K562 (cell line): ENCODE measurements at regions not wholly inside any gene's neighbourhood (a gene's known extent, or its start where the extent isn't known, plus 50 kb on each side); places are given as distances from the start of the nearest gene placed in this dataset.

Experiments
- ATAC-seq: fragments of 200-7000 bp; cut with Tn5 transposase; 3 replicates; pipeline ENCODE4 v1.9.1; 2020; ENCODE audit warnings: moderate library complexity
- BruUV-seq: library from RNA; stranded (reverse); fragments of 400-500 nt; replicated peaks from 2 replicates; lab custom pipeline; 2021; lab: Mats Ljungman, UMichigan
- CTCF ChIA-PET: fragments of 300-600 bp; formaldehyde crosslinking; extraction: SDS; loops from one replicate; lab custom pipeline; 2021; ENCODE audit warnings: low intra/inter-chr PET ratio; lab: Yijun Ruan, JAX
- POLR2A ChIA-PET: fragments of 300-600, 350-650 bp; sonication (Branson Sonifier 250); formaldehyde crosslinking; extraction: SDS; loops from one replicate; lab custom pipeline; 2021; ENCODE audit warnings: antibody characterized with exemption, inconsistent platforms; lab: Yijun Ruan, JAX
- DNase-seq, 4 experiments: peaks; one replicate each; pipeline versions ENCODE4 v3.0.0 to v3.0.0-alpha.2; 2011 to 2018; ENCODE audit warnings: low spot score in 3 of 4, mixed read lengths in 3 of 4; ENCODE audit errors: extremely low read depth in 1 of 4
- FAIRE-seq: peaks from 2 replicates; lab custom pipeline; 2011; peaks lifted over from hg19 to GRCh38; lab: Jason Lieb, UNC
- H2AFZ ChIP-seq: 2 replicates; pipeline ENCODE4 v1.6.0; 2011; ENCODE audit warnings: low read depth, low read length, control low read depth, inconsistent platforms
- H3K27ac ChIP-seq: fragments of 200-600 bp; 3 replicates; pipeline ENCODE4 v1.8.0; 2011; ENCODE audit warnings: low read depth, mild to moderate bottlenecking, control low read depth, inconsistent platforms, low read length, moderate library complexity, mixed read lengths; ENCODE audit errors: extremely low read depth
- H3K27me3 ChIP-seq, 2 experiments: fragments of 300-600 bp in 1 of 2; 2 replicates in 1 of 2; 3 replicates in 1 of 2; pipeline versions ENCODE4 v1.6.0 to v1.8.0; 2011; ENCODE audit warnings: inconsistent platforms in 2 of 2, low read length in 2 of 2, mild to moderate bottlenecking in 1 of 2, mixed read lengths in 1 of 2, moderate library complexity in 1 of 2; ENCODE audit not compliant: control insufficient read depth in 2 of 2, insufficient read depth in 2 of 2
- H3K36me3 ChIP-seq: fragments of 300-600 bp; 3 replicates; pipeline ENCODE4 v1.8.0; 2011; ENCODE audit warnings: mild to moderate bottlenecking, low read length, inconsistent platforms; ENCODE audit not compliant: control insufficient read depth, insufficient read depth
- H3K4me1 ChIP-seq, 2 experiments: fragments of 200-600 bp in 1 of 2; replicated peaks in 1 of 2; 2 replicates in 1 of 2; 3 replicates in 1 of 2; pipeline versions ENCODE4 v1.5.1 to v1.8.0; 2011; ENCODE audit warnings: inconsistent platforms in 2 of 2, low read length in 2 of 2, mild to moderate bottlenecking in 1 of 2, mixed read lengths in 1 of 2, moderate library complexity in 1 of 2; ENCODE audit not compliant: control insufficient read depth in 2 of 2, insufficient read depth in 2 of 2
- H3K4me2 ChIP-seq: 2 replicates; pipeline ENCODE4 v1.6.1; 2011; ENCODE audit warnings: low read length, control low read depth, inconsistent platforms, mixed read lengths; ENCODE audit not compliant: insufficient read depth
- H3K4me3 ChIP-seq: fragments of 200-600 bp; sonication (generic), shearing (Covaris generic); 2 replicates; pipeline ENCODE4 v1.5.1; 2016; ENCODE audit warnings: control low read depth, inconsistent platforms
- H3K79me2 ChIP-seq: fragments of 200-600 bp; 3 replicates; pipeline ENCODE4 v1.8.0; 2011; ENCODE audit warnings: low read length, inconsistent platforms; ENCODE audit not compliant: control insufficient read depth, insufficient read depth
- H3K9ac ChIP-seq, 2 experiments: 2 replicates each; pipeline versions ENCODE4 v1.6.0 to v1.6.1; 2011; ENCODE audit warnings: low read depth in 2 of 2, low read length in 2 of 2, control low read depth in 1 of 2, inconsistent platforms in 1 of 2, mild to moderate bottlenecking in 1 of 2, mixed read lengths in 1 of 2; ENCODE audit not compliant: insufficient read depth in 1 of 2
- H3K9me1 ChIP-seq: one replicate; pipeline ENCODE4 v1.6.0; 2011; ENCODE audit warnings: inconsistent platforms, mild to moderate bottlenecking, low read length, moderate library complexity; ENCODE audit not compliant: control insufficient read depth, insufficient read depth
- H3K9me3 ChIP-seq: replicated peaks from 2 replicates; pipeline ENCODE4 v1.5.1; 2011; ENCODE audit warnings: low read depth, low read length, inconsistent platforms; ENCODE audit not compliant: control insufficient read depth, insufficient read depth
- H4K20me1 ChIP-seq: replicated peaks from 2 replicates; pipeline ENCODE4 v1.6.1; 2011; ENCODE audit warnings: low read length, inconsistent platforms, mixed read lengths; ENCODE audit not compliant: control insufficient read depth, insufficient read depth
- CEBPB ChIP-seq: fragments of 450-650 bp; IDR thresholded peaks from 2 replicates; pipeline ENCODE4 v1.6.1; 2016; ENCODE audit warnings: missing genetic modification characterization, missing compliant biosample characterization
- CXXC5 ChIP-seq: fragments of 250-450 bp; sonication (Bioruptor Pico); IDR thresholded peaks from 2 replicates; pipeline ENCODE4 v1.8.0; 2022; ENCODE audit warnings: inconsistent platforms, mild to moderate bottlenecking, moderate library complexity
- DDX20 ChIP-seq: fragments of 450-650 bp; IDR thresholded peaks from 2 replicates; pipeline ENCODE4 v1.6.1; 2016; ENCODE audit warnings: missing genetic modification characterization, low read depth, mild to moderate bottlenecking, missing compliant biosample characterization, moderate library complexity
- FOXA3 ChIP-seq, 2 experiments: fragments of 450-650 bp in 1 of 2; sonication (generic) in 1 of 2; formaldehyde crosslinking; IDR thresholded peaks in 1 of 2; conservative IDR thresholded peaks in 1 of 2; 2 replicates each; pipeline versions ENCODE4 v1.4.0 to v1.8.0; 2020 to 2022; ENCODE audit warnings: mild to moderate bottlenecking in 2 of 2, missing genetic modification reagents in 1 of 2
- FOXM1 ChIP-seq, 2 experiments: fragments of 450-650 bp in 1 of 2; sonication (generic) in 1 of 2; formaldehyde crosslinking in 1 of 2; IDR thresholded peaks; 2 replicates each; pipeline versions ENCODE4 v1.6.1 to v1.9.0; 2017 to 2022; ENCODE audit warnings: low read depth in 2 of 2, mild to moderate bottlenecking in 2 of 2, missing genetic modification reagents in 1 of 2, moderate library complexity in 1 of 2
- NCOA6 ChIP-seq: fragments of 450-650 bp; IDR thresholded peaks from 2 replicates; pipeline ENCODE4 v1.6.1; 2017; ENCODE audit warnings: mild to moderate bottlenecking
- SMAD4 ChIP-seq: fragments of 250-450 bp; sonication (Bioruptor Pico); conservative IDR thresholded peaks from 2 replicates; pipeline ENCODE4 v1.8.0; 2021; ENCODE audit warnings: inconsistent platforms, mild to moderate bottlenecking, moderate library complexity
- ZBTB17 ChIP-seq: fragments of 450-650 bp; formaldehyde crosslinking; IDR thresholded peaks from 2 replicates; pipeline ENCODE4 v1.4.0; 2020; ENCODE audit warnings: mild to moderate bottlenecking
- ZNF589 ChIP-seq: fragments of 200-800 bp; sonication (Bioruptor generic); IDR thresholded peaks from 2 replicates; pipeline ENCODE4 v1.6.1; 2016; ENCODE audit warnings: low read depth, missing genetic modification characterization, missing compliant biosample characterization
- WGBS: fragments of 100-300 bp; shearing (Covaris generic); methylation state at CpG from one replicate; pipeline ENCODE4 v1.1.6; 2016; ENCODE audit warnings: low coverage, mixed read lengths; ENCODE audit not compliant: insufficient coverage; ENCODE audit errors: missing lambda C conversion rate; 5-methylcytosine and 5-hydroxymethylcytosine counted together
- in situ Hi-C: fragments of 300-500 bp; cut with MboI; formaldehyde crosslinking; loops from 4 replicates; pipeline ENCODE4 v1.15.0; 2018; ENCODE audit warnings: inconsistent platforms, mixed read lengths
- intact Hi-C: fragments of 100-400 bp; cut with micrococcal nuclease; formaldehyde crosslinking; loops from 2 replicates; pipeline ENCODE4 v1.14.2; 2022
- TF ChIP-seq, protein P1 (sequence below): sonication (generic); formaldehyde crosslinking; IDR thresholded peaks from 2 replicates; pipeline ENCODE4 v1.8.0; 2023; ENCODE audit warnings: mild to moderate bottlenecking, missing genetic modification reagents
- TF ChIP-seq, protein P2 (sequence below): fragments of 250-450 bp; sonication (Bioruptor Pico); IDR thresholded peaks from 2 replicates; pipeline ENCODE4 v1.5.0; 2022; ENCODE audit warnings: mild to moderate bottlenecking
- TF ChIP-seq, protein P3 (sequence below), 2 experiments: fragments of 450-650 bp in 1 of 2; sonication (generic) in 1 of 2; formaldehyde crosslinking in 1 of 2; IDR thresholded peaks in 1 of 2; conservative IDR thresholded peaks in 1 of 2; 2 replicates each; pipeline versions ENCODE4 v1.6.1 to v1.8.1; 2016 to 2023; ENCODE audit warnings: mild to moderate bottlenecking in 2 of 2, moderate library complexity in 2 of 2, inconsistent platforms in 1 of 2, missing genetic modification reagents in 1 of 2

DNA sequence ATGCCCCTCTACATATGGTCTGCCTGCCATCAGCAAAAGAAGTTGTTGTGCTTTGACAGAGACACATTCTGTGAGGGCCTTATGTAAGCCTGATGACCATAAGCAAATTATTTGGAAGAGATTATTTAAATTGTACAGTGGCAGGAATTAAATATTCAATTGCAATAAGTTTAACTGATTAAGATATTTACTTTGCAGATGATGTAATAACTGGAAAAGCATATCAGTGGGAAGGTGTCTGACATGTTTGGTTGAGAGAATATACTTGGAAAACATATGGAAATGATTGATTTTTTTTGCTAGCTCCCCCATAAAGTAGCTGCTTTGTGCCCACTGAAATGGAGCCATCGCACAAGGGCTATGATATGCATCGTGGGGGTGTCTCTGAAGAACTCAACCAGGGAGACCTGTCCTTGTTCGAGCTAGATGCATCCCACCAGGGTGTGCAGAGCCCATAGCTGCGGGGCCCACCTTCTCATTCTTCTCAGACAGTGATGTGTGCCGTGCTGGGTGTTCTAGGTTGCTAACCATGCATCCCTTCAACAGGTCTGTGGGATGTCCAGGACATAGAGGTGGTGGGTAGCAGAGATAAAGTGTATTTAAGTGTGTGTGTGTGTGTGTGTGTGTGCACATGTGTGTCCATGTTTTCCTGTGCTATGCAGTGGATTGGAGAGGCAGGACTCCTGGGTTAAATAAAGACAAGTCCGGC lies 90.4 kb upstream of the PARD3B start:
- ChIA-PET POLR2A (interaction anchor here (0.8 kb wide), 1 partner anchor 14 kb away, joined by 3 read pairs; no protein-coding TSS in a partner anchor), CTCF (no interaction called here)
- no peak for ATAC-seq
- Histone ChIP-seq H3K9ac (no peak overlapping the region), H4K20me1 (no peaks in the 10 kb centered on the region), H3K36me3 (no peaks in the 10 kb centered on the region), H2AFZ (0 out of 2 replicates have a peak overlapping the region, but pooled peaks have one; percentile 85), H3K9me3 (no peaks in the 10 kb centered on the region), H3K27me3 (no peaks in the 10 kb centered on the region), H3K4me3 (no peak overlapping the region), H3K79me2 (no peaks in the 10 kb centered on the region), H3K4me2 (no peak overlapping the region), H3K4me1 (peaks cover 0 to 16% of the 10 kb centered on the region in 2 experiments; a peak in 4 of 5 replicates), H3K9me1 (no peaks in the 10 kb centered on the region), H3K27ac (no peak overlapping the region)
- intact Hi-C loops (no loop called here), in situ Hi-C loops (no loop called here)
- no peak for DNase-seq
- no TSS peak for BruUV-seq
- no peak for FAIRE-seq
- 34% methylated on average over 6 of the region's 6 CpGs for WGBS
- TF ChIP-seq CXXC5 (0 out of 2 replicates have a peak, but pooled peaks have one; percentile 13), CEBPB (0 out of 2 replicates have a peak, but pooled peaks have one; percentile 32), ZBTB17 (no peak), SMAD4 (CRISPR knock-in tag) (peak; percentile 44; the same call in 1 of the 2 replicates), ZNF589 (CRISPR knock-in tag) (peak; percentile 55; the same call in 1 of the 2 replicates), FOXM1 (IDR thresholded peaks at IDR 0.05; ENCODE audit: low read depth) (no peak), FOXM1 (CRISPR knock-in tag; IDR thresholded peaks at IDR 0.05; ENCODE audit: low read depth) (no peak), DDX20 (tag) (no peak), NCOA6 (no peak), FOXA3 (CRISPR knock-in tag; conservative IDR thresholded peaks at IDR 0.05 in 1 of 2, IDR thresholded peaks at IDR 0.05 in 1 of 2) (0 out of 4 replicates have a peak, but pooled peaks of 1 of the 2 experiments have one; percentile 9)
- TF ChIP-seq, protein P1, sequence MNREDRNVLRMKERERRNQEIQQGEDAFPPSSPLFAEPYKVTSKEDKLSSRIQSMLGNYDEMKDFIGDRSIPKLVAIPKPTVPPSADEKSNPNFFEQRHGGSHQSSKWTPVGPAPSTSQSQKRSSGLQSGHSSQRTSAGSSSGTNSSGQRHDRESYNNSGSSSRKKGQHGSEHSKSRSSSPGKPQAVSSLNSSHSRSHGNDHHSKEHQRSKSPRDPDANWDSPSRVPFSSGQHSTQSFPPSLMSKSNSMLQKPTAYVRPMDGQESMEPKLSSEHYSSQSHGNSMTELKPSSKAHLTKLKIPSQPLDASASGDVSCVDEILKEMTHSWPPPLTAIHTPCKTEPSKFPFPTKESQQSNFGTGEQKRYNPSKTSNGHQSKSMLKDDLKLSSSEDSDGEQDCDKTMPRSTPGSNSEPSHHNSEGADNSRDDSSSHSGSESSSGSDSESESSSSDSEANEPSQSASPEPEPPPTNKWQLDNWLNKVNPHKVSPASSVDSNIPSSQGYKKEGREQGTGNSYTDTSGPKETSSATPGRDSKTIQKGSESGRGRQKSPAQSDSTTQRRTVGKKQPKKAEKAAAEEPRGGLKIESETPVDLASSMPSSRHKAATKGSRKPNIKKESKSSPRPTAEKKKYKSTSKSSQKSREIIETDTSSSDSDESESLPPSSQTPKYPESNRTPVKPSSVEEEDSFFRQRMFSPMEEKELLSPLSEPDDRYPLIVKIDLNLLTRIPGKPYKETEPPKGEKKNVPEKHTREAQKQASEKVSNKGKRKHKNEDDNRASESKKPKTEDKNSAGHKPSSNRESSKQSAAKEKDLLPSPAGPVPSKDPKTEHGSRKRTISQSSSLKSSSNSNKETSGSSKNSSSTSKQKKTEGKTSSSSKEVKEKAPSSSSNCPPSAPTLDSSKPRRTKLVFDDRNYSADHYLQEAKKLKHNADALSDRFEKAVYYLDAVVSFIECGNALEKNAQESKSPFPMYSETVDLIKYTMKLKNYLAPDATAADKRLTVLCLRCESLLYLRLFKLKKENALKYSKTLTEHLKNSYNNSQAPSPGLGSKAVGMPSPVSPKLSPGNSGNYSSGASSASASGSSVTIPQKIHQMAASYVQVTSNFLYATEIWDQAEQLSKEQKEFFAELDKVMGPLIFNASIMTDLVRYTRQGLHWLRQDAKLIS (CRISPR knock-in tag) = no peak
- TF ChIP-seq, protein P2, sequence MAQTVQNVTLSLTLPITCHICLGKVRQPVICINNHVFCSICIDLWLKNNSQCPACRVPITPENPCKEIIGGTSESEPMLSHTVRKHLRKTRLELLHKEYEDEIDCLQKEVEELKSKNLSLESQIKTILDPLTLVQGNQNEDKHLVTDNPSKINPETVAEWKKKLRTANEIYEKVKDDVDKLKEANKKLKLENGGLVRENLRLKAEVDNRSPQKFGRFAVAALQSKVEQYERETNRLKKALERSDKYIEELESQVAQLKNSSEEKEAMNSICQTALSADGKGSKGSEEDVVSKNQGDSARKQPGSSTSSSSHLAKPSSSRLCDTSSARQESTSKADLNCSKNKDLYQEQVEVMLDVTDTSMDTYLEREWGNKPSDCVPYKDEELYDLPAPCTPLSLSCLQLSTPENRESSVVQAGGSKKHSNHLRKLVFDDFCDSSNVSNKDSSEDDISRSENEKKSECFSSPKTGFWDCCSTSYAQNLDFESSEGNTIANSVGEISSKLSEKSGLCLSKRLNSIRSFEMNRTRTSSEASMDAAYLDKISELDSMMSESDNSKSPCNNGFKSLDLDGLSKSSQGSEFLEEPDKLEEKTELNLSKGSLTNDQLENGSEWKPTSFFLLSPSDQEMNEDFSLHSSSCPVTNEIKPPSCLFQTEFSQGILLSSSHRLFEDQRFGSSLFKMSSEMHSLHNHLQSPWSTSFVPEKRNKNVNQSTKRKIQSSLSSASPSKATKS (CRISPR knock-in tag) = no peak
- TF ChIP-seq, protein P3, sequence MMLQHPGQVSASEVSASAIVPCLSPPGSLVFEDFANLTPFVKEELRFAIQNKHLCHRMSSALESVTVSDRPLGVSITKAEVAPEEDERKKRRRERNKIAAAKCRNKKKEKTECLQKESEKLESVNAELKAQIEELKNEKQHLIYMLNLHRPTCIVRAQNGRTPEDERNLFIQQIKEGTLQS (IDR thresholded peaks at IDR 0.05) = peak; percentile 55
- TF ChIP-seq, protein P3 (CRISPR knock-in tag; conservative IDR thresholded peaks at IDR 0.05) = no peak
